Activated B cell treated with CpG ODN at 0.5 μM for 24 hours (primary cell): ENCODE measurements at regions not wholly inside any gene's neighbourhood (a gene's known extent, or its start where the extent isn't known, plus 50 kb on each side); places are given as distances from the start of the nearest gene placed in this dataset.
"Not testable (repeated sequence)": the region's sequence is repeated elsewhere in the genome, so short reads cannot be mapped to it uniquely, and the experiment has no call there.

Source experiments
- ATAC-seq: fragments of 200-7000 bp; cut with Tn5 transposase; one replicate; pipeline ENCODE4 v1.10.0; 2021; ENCODE audit warnings: low read depth, mild to moderate bottlenecking, moderate library complexity
- CTCF ChIA-PET: fragments of 350-600 bp; sonication (Branson Sonifier 250); formaldehyde crosslinking; loops from one replicate; lab custom pipeline; 2021; ENCODE audit warnings: antibody characterized with exemption; lab: Charles Lee
- POLR2A ChIA-PET: fragments of 350-600 bp; sonication (Branson Sonifier 250); formaldehyde crosslinking; loops from one replicate; lab custom pipeline; 2021; ENCODE audit warnings: antibody characterized with exemption; lab: Charles Lee
- DNase-seq: peaks from one replicate; pipeline ENCODE4 v3.0.0; 2022
- H3K27ac Mint-ChIP-seq: one replicate; pipeline ENCODE4 v1.8.0; 2020; ENCODE audit warnings: mixed read lengths
- H3K27me3 Mint-ChIP-seq: one replicate; pipeline ENCODE4 v1.8.0; 2021; ENCODE audit warnings: mixed read lengths
- H3K36me3 Mint-ChIP-seq: one replicate; pipeline ENCODE4 v1.8.0; 2021; ENCODE audit warnings: low read depth, mixed read lengths
- H3K4me1 Mint-ChIP-seq: one replicate; pipeline ENCODE4 v1.8.0; 2021; ENCODE audit warnings: mixed read lengths
- H3K4me3 Mint-ChIP-seq: one replicate; pipeline ENCODE4 v1.8.0; 2020; ENCODE audit warnings: mild to moderate bottlenecking, mixed read lengths
- H3K9me3 Mint-ChIP-seq: one replicate; pipeline ENCODE4 v1.8.0; 2020; ENCODE audit warnings: mixed read lengths
- intact Hi-C: fragments of 100-400 bp; cut with micrococcal nuclease; formaldehyde crosslinking; loops from one replicate; pipeline ENCODE4 v1.15.1; 2024
- TF ChIP-seq, protein P1 (sequence below): fragments of 200-600 bp; IDR thresholded peaks from one replicate; pipeline ENCODE4 v1.8.0; 2022; ENCODE audit warnings: antibody characterized with exemption, mild to moderate bottlenecking

DNA sequence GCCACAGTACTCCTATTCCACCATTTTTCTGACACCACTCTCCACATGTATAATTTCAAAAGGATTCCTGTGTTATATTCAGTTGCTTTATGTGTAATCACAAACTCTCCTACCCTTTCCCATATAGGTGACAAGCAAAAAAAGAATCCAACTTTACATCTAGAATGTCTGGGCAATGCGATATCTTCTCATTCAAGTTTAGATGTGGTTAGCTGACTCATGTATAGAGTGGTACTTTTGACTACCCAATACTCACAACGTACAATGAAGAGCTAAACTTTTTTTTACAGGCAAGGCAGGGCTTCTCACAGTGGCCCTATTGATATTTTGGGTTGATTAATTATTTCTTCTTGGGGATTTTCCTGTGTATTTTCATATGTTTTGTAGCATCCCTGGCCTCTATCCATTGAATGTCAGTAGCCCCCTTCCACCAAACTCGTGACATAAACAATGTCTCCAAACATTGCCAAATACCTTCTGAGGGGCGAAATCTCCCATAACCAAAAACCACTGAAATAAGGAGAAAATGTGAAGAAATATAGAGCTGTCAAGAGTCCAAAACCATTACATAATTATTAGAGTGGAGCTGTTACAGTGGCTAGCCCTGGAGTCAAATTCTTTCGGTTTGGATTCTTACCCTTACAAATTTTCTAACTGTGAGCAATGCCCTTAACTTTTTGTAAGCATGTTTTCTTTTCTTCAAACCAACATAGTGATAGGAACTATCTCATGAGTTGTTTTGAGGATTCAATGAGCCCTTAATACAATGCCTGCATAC is 342.6 kb downstream of the NSUN3 start:
- Mint-ChIP-seq H3K27me3 (no peaks in the 10 kb centered on the region), H3K9me3 (peaks cover 4% of the 10 kb centered on the region), H3K4me1 (no peaks in the 10 kb centered on the region), H3K27ac (no peak overlapping the region), H3K36me3 (no peaks in the 10 kb centered on the region), H3K4me3 (no peak overlapping the region)
- DNase-seq (no peak), ATAC-seq (no peak)
- intact Hi-C loops = no loop called here
- TF ChIP-seq, protein P1, sequence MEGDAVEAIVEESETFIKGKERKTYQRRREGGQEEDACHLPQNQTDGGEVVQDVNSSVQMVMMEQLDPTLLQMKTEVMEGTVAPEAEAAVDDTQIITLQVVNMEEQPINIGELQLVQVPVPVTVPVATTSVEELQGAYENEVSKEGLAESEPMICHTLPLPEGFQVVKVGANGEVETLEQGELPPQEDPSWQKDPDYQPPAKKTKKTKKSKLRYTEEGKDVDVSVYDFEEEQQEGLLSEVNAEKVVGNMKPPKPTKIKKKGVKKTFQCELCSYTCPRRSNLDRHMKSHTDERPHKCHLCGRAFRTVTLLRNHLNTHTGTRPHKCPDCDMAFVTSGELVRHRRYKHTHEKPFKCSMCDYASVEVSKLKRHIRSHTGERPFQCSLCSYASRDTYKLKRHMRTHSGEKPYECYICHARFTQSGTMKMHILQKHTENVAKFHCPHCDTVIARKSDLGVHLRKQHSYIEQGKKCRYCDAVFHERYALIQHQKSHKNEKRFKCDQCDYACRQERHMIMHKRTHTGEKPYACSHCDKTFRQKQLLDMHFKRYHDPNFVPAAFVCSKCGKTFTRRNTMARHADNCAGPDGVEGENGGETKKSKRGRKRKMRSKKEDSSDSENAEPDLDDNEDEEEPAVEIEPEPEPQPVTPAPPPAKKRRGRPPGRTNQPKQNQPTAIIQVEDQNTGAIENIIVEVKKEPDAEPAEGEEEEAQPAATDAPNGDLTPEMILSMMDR = no peak
- ChIA-PET CTCF (no interaction called here), POLR2A (no interaction called here)

DNA sequence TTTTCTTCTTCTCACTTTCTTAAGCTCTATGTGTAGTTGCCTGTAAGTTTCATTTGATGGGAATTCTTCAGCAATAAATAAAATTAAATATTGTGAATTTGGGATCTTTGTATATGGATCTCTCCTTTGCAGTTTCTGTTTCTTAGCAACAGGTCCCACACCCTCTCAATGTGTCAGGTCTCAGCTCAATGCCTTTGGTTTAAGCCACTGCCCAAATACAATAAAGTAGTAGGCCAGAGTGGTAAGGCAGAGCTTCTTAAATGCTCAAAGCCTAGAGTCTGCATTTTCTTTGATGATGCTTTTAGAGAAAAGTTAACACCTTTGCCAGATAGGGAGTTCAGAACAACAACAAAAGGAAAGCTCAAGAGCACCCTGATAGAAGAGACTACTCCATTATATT is 343.7 kb downstream of the NSUN3 start:
- no peak overlapping the region for H3K27ac Mint-ChIP-seq
- ChIA-PET CTCF (no interaction called here), POLR2A (no interaction called here)
- no peaks in the 10 kb centered on the region for H3K4me1 Mint-ChIP-seq
- H3K9me3 Mint-ChIP-seq = peaks cover 4% of the 10 kb centered on the region
- DNase-seq (no peak), ATAC-seq (no peak)
- TF ChIP-seq, protein P1 = no peak
- H3K36me3 Mint-ChIP-seq = no peaks in the 10 kb centered on the region
- intact Hi-C loops = no loop called here
- no peak overlapping the region for H3K4me3 Mint-ChIP-seq
- H3K27me3 Mint-ChIP-seq = no peaks in the 10 kb centered on the region

DNA sequence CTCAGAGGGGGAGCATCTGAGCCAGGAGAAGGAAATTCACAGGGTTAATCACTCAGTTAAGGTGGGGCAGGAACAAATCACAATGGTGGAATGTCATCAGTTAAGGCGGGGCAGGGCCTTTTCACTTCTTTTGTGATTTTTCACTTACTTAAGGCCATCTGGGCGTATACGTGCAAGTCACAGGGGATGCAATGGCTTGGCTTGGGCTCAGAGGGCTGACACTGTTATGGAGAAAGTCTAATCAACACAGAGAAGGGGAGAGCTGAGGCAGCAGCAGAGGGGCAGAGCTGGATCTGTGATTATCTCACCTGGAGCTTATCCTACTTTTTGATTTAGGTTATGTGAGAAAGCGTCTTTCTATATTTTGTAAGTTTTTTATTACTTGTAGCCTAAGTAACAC is 350.1 kb downstream of the NSUN3 start:
- H3K4me1 Mint-ChIP-seq, intact Hi-C loops, DNase-seq, H3K27me3 Mint-ChIP-seq, H3K4me3 Mint-ChIP-seq, POLR2A ChIA-PET, ATAC-seq, H3K9me3 Mint-ChIP-seq, H3K27ac Mint-ChIP-seq, H3K36me3 Mint-ChIP-seq, CTCF ChIA-PET: not testable (repeated sequence)

DNA sequence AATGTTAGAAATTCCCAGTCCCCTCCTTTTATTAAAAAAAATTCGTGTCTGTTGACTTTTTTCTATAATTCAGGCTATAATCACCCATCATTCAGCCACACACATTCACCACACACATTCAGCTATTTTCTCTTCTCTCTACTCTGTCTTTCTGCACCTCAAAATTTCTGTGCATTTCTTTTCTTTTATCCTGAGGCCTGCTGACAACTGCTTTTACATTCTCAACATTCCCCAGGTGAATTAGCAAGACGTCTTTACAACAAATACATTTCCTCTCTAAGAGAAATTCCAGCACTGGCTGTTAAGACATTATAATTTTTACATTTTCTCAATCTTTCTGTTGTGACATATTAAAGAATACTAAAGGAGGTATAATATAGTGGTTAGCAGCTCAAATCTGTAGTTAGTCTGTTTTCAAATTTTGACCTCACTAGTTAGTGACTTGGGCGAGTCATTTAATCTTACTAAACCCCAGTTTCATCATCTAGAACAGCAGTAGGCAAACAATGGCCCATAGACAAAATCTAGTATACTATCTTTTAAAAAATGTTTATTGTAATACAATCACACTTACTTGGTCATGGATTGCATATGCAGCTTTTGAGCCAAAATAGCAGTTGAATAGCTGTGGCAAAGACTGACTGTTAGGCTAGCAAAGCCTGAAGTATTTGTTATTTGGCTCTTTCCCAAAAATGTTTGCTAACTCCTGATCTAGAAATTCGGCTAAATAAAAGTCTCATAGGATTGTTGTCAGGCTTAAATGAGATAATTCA is 350.7 kb downstream of the NSUN3 start:
- Mint-ChIP-seq H3K27me3 (no peaks in the 10 kb centered on the region), H3K4me3 (no peak overlapping the region), H3K36me3 (no peaks in the 10 kb centered on the region), H3K27ac (no peak overlapping the region), H3K4me1 (no peaks in the 10 kb centered on the region), H3K9me3 (peaks cover 2% of the 10 kb centered on the region)
- TF ChIP-seq, protein P1 = no peak
- ATAC-seq (no peak), DNase-seq (no peak)
- CTCF ChIA-PET = no interaction called here
- POLR2A ChIA-PET = no interaction called here
- intact Hi-C loops = no loop called here

DNA sequence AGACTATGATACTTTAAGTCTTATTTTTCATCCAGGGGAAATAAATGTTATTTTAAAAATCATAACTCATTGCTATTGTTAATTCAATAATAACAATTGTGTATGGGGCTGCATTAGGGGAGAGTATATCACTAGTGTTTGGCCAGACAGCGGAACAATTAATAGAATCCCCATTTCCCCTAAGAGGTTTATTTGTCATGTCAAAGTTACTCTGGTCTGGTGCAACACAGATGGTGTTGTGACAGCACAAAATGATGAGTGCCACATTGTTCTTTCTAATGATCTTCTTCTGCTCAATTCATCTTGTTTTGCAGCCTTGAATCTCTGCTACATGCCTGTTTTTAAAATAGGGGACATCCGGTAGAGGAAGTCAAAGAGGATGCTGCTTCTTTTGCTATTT is 351.6 kb downstream of the NSUN3 start:
- H3K9me3 Mint-ChIP-seq = peaks cover 4% of the 10 kb centered on the region
- CTCF ChIA-PET = no interaction called here
- H3K36me3 Mint-ChIP-seq = no peaks in the 10 kb centered on the region
- intact Hi-C loops = no loop called here
- no peaks in the 10 kb centered on the region for H3K27me3 Mint-ChIP-seq
- POLR2A ChIA-PET = no interaction called here
- no peak overlapping the region for H3K4me3 Mint-ChIP-seq
- DNase-seq (no peak), ATAC-seq (no peak)
- TF ChIP-seq, protein P1 = no peak
- no peaks in the 10 kb centered on the region for H3K4me1 Mint-ChIP-seq
- no peak overlapping the region for H3K27ac Mint-ChIP-seq
